Body of pancreas (tissue), 4 donors: ENCODE measurements at regions not wholly inside any gene's neighbourhood (a gene's known extent, or its start where the extent isn't known, plus 50 kb on each side); places are given as distances from the start of the nearest gene placed in this dataset.

Experiments
- POLR2A ChIP-seq, 3 donors: fragments of 450-650 bp; IDR thresholded peaks; one replicate each; pipeline ENCODE4 v1.6.1; 2016; ENCODE audit warnings: antibody characterized with exemption in 3 of 3, mild to moderate bottlenecking in 2 of 3
- TF ChIP-seq, protein P1 (sequence below), 7 experiments: fragments of 450-650 bp in 4 of 7; fragments of 200-600 bp in 3 of 7; sonication (generic) in 3 of 7; IDR thresholded peaks; one replicate each; pipeline ENCODE4 v1.5.1; 2016 to 2019; ENCODE audit warnings: antibody characterized with exemption in 7 of 7

DNA sequence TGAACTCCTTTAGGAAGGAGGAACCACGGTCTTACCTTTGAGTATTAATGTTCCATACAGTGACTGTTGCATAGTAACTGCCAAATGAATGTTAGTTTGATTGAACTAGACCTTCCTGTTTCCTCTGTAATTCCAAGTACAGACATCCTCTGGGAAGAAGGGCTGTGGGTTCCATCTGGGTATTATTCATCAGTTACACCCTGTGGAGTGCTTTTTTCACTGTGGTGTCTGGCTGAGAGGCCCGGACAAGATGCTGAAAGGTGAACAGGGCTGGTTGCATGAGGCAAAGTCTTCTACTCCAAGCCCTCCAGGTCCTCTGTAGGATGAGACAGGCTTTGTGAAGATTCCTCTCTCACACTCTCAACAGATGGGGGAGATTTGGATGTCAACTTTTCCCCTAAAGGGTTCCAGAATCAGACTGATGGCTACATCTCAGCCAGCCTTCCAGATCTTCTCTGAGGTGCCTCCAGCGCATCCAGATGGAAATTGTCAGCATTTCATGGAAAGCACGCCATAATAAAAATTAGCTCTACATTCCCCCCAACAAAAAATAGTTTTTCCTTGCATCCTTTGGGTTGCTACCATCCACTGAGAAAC, 230.9 kb downstream of the GAS1 start:
- TF ChIP-seq, protein P1, sequence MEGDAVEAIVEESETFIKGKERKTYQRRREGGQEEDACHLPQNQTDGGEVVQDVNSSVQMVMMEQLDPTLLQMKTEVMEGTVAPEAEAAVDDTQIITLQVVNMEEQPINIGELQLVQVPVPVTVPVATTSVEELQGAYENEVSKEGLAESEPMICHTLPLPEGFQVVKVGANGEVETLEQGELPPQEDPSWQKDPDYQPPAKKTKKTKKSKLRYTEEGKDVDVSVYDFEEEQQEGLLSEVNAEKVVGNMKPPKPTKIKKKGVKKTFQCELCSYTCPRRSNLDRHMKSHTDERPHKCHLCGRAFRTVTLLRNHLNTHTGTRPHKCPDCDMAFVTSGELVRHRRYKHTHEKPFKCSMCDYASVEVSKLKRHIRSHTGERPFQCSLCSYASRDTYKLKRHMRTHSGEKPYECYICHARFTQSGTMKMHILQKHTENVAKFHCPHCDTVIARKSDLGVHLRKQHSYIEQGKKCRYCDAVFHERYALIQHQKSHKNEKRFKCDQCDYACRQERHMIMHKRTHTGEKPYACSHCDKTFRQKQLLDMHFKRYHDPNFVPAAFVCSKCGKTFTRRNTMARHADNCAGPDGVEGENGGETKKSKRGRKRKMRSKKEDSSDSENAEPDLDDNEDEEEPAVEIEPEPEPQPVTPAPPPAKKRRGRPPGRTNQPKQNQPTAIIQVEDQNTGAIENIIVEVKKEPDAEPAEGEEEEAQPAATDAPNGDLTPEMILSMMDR (IDR thresholded peaks at IDR 0.05): no peak
- no peak for TF ChIP-seq POLR2A (IDR thresholded peaks at IDR 0.05)
